ENCODE measurements at regions not wholly inside any gene's neighbourhood (a gene's known extent, or its start where the extent isn't known, plus 50 kb on each side); places are given as distances from the start of the nearest gene placed in this dataset.

- H3K4me1 ChIP-seq (replicated peaks in 1 of 2; ENCODE audit: control insufficient read depth in 2 of 2, insufficient read depth in 2 of 2, low read length in 2 of 2): no peaks in the 10 kb centered on the region
- POLR2A ChIA-PET: no interaction called here
- H3K9ac ChIP-seq (ENCODE audit: insufficient read depth in 1 of 2, low read depth in 2 of 2, low read length in 2 of 2): no peak overlapping the region
- no peak overlapping the region for H3K4me3 ChIP-seq
- in situ Hi-C loops (cut with MboI) (no loop called here), intact Hi-C loops (cut with micrococcal nuclease) (no loop called here)
- no peaks in the 10 kb centered on the region for H3K9me1 ChIP-seq (ENCODE audit: control insufficient read depth, insufficient read depth, low read length)
- no peaks in the 10 kb centered on the region for H3K27me3 ChIP-seq (ENCODE audit: control insufficient read depth in 2 of 2, insufficient read depth in 2 of 2, low read length in 2 of 2)
- no peaks in the 10 kb centered on the region for H3K9me3 ChIP-seq (replicated peaks; ENCODE audit: control insufficient read depth, insufficient read depth, low read depth, low read length)
- BruUV-seq (replicated peaks): no TSS peak
- no peaks in the 10 kb centered on the region for H3K79me2 ChIP-seq (ENCODE audit: control insufficient read depth, insufficient read depth, low read length)
- TF ChIP-seq CBX1 (IDR thresholded peaks at IDR 0.05; ENCODE audit: low read depth): no peak
- TF ChIP-seq HDAC3 (IDR thresholded peaks at IDR 0.05; ENCODE audit: borderline replicate concordance, partially characterized antibody): no peak
- no peak for TF ChIP-seq CEBPG (CRISPR knock-in tag; IDR thresholded peaks at IDR 0.05)
- no peak for TF ChIP-seq CEBPG (tag; conservative IDR thresholded peaks at IDR 0.05 in 1 of 2, IDR thresholded peaks at IDR 0.05 in 1 of 2)
- no peak for TF ChIP-seq CHD4 (IDR thresholded peaks at IDR 0.05; ENCODE audit: insufficient read depth, insufficient replicate concordance, low read depth, low read length, poor library complexity, severe bottlenecking)
- no peak for TF ChIP-seq HIVEP1 (CRISPR knock-in tag; IDR thresholded peaks at IDR 0.05)
- TF ChIP-seq, protein P1, sequence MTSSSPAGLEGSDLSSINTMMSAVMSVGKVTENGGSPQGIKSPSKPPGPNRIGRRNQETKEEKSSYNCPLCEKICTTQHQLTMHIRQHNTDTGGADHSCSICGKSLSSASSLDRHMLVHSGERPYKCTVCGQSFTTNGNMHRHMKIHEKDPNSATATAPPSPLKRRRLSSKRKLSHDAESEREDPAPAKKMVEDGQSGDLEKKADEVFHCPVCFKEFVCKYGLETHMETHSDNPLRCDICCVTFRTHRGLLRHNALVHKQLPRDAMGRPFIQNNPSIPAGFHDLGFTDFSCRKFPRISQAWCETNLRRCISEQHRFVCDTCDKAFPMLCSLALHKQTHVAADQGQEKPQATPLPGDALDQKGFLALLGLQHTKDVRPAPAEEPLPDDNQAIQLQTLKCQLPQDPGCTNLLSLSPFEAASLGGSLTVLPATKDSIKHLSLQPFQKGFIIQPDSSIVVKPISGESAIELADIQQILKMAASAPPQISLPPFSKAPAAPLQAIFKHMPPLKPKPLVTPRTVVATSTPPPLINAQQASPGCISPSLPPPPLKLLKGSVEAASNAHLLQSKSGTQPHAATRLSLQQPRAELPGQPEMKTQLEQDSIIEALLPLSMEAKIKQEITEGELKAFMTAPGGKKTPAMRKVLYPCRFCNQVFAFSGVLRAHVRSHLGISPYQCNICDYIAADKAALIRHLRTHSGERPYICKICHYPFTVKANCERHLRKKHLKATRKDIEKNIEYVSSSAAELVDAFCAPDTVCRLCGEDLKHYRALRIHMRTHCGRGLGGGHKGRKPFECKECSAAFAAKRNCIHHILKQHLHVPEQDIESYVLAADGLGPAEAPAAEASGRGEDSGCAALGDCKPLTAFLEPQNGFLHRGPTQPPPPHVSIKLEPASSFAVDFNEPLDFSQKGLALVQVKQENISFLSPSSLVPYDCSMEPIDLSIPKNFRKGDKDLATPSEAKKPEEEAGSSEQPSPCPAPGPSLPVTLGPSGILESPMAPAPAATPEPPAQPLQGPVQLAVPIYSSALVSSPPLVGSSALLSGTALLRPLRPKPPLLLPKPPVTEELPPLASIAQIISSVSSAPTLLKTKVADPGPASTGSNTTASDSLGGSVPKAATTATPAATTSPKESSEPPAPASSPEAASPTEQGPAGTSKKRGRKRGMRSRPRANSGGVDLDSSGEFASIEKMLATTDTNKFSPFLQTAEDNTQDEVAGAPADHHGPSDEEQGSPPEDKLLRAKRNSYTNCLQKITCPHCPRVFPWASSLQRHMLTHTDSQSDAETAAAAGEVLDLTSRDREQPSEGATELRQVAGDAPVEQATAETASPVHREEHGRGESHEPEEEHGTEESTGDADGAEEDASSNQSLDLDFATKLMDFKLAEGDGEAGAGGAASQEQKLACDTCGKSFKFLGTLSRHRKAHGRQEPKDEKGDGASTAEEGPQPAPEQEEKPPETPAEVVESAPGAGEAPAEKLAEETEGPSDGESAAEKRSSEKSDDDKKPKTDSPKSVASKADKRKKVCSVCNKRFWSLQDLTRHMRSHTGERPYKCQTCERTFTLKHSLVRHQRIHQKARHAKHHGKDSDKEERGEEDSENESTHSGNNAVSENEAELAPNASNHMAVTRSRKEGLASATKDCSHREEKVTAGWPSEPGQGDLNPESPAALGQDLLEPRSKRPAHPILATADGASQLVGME (CRISPR knock-in tag; IDR thresholded peaks at IDR 0.05): no peak
- no peaks in the 10 kb centered on the region for H3K36me3 ChIP-seq (ENCODE audit: control insufficient read depth, insufficient read depth, low read length)
- CTCF ChIA-PET (ENCODE audit: low intra/inter-chr PET ratio): no interaction called here
- DNase-seq (ENCODE audit: extremely low read depth in 1 of 4, low spot score in 3 of 4) (no peak), ATAC-seq (no peak), FAIRE-seq (no peak)
- WGBS (ENCODE audit: insufficient coverage, low coverage, missing lambda C conversion rate): 18% methylated on average over 2 of the region's 2 CpGs
- no peak overlapping the region for H2AFZ ChIP-seq (ENCODE audit: low read depth, low read length)
- no peaks in the 10 kb centered on the region for H4K20me1 ChIP-seq (replicated peaks; ENCODE audit: control insufficient read depth, insufficient read depth, low read length)
- H3K27ac ChIP-seq (ENCODE audit: extremely low read depth, low read depth, low read length): no peak overlapping the region
- H3K4me2 ChIP-seq (ENCODE audit: insufficient read depth, low read length): no peak overlapping the region
These were observed 82.2 kb upstream of the SLC24A2 start for GRCh38 chr9:19870988-19871387.
